ENCODE measurements at regions not wholly inside any gene's neighbourhood (a gene's known extent, or its start where the extent isn't known, plus 50 kb on each side); places are given as distances from the start of the nearest gene placed in this dataset.

DNA sequence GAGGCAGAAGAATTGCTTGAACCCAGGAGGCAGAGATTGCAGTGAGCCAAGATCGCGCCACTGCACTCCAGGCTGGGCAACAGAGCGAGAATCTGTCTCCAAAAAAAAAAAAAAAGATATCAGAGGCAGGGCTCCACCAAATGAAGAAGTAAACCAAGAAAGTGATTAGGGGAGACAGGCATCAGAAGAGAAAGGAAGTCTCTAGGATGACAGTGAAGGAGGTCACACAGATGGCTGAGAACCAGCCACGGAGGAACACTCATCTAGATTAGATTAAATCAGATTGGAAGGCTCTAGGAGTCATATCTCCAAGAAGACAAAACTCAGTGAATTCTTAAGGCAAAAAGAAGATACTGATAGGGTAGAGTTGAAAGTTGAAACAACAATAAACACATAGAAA is 102.2 kb upstream of the CCDC28A start (continued):
- TF ChIP-seq, protein P1, sequence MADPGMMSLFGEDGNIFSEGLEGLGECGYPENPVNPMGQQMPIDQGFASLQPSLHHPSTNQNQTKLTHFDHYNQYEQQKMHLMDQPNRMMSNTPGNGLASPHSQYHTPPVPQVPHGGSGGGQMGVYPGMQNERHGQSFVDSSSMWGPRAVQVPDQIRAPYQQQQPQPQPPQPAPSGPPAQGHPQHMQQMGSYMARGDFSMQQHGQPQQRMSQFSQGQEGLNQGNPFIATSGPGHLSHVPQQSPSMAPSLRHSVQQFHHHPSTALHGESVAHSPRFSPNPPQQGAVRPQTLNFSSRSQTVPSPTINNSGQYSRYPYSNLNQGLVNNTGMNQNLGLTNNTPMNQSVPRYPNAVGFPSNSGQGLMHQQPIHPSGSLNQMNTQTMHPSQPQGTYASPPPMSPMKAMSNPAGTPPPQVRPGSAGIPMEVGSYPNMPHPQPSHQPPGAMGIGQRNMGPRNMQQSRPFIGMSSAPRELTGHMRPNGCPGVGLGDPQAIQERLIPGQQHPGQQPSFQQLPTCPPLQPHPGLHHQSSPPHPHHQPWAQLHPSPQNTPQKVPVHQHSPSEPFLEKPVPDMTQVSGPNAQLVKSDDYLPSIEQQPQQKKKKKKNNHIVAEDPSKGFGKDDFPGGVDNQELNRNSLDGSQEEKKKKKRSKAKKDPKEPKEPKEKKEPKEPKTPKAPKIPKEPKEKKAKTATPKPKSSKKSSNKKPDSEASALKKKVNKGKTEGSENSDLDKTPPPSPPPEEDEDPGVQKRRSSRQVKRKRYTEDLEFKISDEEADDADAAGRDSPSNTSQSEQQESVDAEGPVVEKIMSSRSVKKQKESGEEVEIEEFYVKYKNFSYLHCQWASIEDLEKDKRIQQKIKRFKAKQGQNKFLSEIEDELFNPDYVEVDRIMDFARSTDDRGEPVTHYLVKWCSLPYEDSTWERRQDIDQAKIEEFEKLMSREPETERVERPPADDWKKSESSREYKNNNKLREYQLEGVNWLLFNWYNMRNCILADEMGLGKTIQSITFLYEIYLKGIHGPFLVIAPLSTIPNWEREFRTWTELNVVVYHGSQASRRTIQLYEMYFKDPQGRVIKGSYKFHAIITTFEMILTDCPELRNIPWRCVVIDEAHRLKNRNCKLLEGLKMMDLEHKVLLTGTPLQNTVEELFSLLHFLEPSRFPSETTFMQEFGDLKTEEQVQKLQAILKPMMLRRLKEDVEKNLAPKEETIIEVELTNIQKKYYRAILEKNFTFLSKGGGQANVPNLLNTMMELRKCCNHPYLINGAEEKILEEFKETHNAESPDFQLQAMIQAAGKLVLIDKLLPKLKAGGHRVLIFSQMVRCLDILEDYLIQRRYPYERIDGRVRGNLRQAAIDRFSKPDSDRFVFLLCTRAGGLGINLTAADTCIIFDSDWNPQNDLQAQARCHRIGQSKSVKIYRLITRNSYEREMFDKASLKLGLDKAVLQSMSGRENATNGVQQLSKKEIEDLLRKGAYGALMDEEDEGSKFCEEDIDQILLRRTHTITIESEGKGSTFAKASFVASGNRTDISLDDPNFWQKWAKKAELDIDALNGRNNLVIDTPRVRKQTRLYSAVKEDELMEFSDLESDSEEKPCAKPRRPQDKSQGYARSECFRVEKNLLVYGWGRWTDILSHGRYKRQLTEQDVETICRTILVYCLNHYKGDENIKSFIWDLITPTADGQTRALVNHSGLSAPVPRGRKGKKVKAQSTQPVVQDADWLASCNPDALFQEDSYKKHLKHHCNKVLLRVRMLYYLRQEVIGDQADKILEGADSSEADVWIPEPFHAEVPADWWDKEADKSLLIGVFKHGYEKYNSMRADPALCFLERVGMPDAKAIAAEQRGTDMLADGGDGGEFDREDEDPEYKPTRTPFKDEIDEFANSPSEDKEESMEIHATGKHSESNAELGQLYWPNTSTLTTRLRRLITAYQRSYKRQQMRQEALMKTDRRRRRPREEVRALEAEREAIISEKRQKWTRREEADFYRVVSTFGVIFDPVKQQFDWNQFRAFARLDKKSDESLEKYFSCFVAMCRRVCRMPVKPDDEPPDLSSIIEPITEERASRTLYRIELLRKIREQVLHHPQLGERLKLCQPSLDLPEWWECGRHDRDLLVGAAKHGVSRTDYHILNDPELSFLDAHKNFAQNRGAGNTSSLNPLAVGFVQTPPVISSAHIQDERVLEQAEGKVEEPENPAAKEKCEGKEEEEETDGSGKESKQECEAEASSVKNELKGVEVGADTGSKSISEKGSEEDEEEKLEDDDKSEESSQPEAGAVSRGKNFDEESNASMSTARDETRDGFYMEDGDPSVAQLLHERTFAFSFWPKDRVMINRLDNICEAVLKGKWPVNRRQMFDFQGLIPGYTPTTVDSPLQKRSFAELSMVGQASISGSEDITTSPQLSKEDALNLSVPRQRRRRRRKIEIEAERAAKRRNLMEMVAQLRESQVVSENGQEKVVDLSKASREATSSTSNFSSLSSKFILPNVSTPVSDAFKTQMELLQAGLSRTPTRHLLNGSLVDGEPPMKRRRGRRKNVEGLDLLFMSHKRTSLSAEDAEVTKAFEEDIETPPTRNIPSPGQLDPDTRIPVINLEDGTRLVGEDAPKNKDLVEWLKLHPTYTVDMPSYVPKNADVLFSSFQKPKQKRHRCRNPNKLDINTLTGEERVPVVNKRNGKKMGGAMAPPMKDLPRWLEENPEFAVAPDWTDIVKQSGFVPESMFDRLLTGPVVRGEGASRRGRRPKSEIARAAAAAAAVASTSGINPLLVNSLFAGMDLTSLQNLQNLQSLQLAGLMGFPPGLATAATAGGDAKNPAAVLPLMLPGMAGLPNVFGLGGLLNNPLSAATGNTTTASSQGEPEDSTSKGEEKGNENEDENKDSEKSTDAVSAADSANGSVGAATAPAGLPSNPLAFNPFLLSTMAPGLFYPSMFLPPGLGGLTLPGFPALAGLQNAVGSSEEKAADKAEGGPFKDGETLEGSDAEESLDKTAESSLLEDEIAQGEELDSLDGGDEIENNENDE (IDR thresholded peaks at IDR 0.05; ENCODE audit: insufficient replicate concordance, low read length) = no peak
- TF ChIP-seq SP2 (IDR thresholded peaks at IDR 0.05; ENCODE audit: low read length) (no peak), KDM1A (IDR thresholded peaks at IDR 0.05; ENCODE audit: borderline replicate concordance, low read length) (no peak), PHF8 (conservative IDR thresholded peaks at IDR 0.05; ENCODE audit: low read depth, low read length) (no peak), TBP (IDR thresholded peaks at IDR 0.05; ENCODE audit: low read depth, low read length) (no peak), CBX8 (IDR thresholded peaks at IDR 0.05; ENCODE audit: borderline replicate concordance, low read depth, low read length) (no peak)
- TF ChIP-seq, protein P2, sequence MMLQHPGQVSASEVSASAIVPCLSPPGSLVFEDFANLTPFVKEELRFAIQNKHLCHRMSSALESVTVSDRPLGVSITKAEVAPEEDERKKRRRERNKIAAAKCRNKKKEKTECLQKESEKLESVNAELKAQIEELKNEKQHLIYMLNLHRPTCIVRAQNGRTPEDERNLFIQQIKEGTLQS (IDR thresholded peaks at IDR 0.05; ENCODE audit: insufficient read depth, low read depth, low read length) = no peak
- TF ChIP-seq, protein P3, sequence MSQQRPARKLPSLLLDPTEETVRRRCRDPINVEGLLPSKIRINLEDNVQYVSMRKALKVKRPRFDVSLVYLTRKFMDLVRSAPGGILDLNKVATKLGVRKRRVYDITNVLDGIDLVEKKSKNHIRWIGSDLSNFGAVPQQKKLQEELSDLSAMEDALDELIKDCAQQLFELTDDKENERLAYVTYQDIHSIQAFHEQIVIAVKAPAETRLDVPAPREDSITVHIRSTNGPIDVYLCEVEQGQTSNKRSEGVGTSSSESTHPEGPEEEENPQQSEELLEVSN (IDR thresholded peaks at IDR 0.05) = no peak
